Mesenchymal stem cell (in vitro differentiated cells and primary cell): ENCODE measurements at regions not wholly inside any gene's neighbourhood (a gene's known extent, or its start where the extent isn't known, plus 50 kb on each side); places are given as distances from the start of the nearest gene placed in this dataset.

Experiments
- DNase-seq: peaks from one replicate; pipeline ENCODE4 v3.0.0-alpha.2; 2013
- H2AFZ ChIP-seq: one replicate; pipeline ENCODE4 v1.6.1; 2013; ENCODE audit warnings: low read depth, mild to moderate bottlenecking, control low read depth, inconsistent platforms, low read length, moderate library complexity
- H2AK5ac ChIP-seq: 2 replicates; pipeline ENCODE4 v1.6.1; 2013; ENCODE audit warnings: low read length, moderate library complexity, mild to moderate bottlenecking, inconsistent platforms; ENCODE audit not compliant: severe bottlenecking
- H2BK120ac ChIP-seq: one replicate; pipeline ENCODE4 v1.6.1; 2013; ENCODE audit warnings: low read depth, mild to moderate bottlenecking, inconsistent platforms, low read length, moderate library complexity
- H2BK12ac ChIP-seq, 2 experiments: one replicate each; pipeline ENCODE4 v1.6.1; 2013; ENCODE audit warnings: inconsistent platforms in 2 of 2, low read length in 2 of 2, mild to moderate bottlenecking in 2 of 2, moderate library complexity in 2 of 2, control low read depth in 1 of 2
- H2BK15ac ChIP-seq: one replicate; pipeline ENCODE4 v1.6.1; 2013; ENCODE audit warnings: mild to moderate bottlenecking, low read depth, inconsistent platforms; ENCODE audit not compliant: poor library complexity, severe bottlenecking
- H2BK5ac ChIP-seq: 2 replicates; pipeline ENCODE4 v1.6.1; 2013; ENCODE audit warnings: low read depth, mild to moderate bottlenecking, low read length, control low read depth, inconsistent platforms; ENCODE audit not compliant: poor library complexity, severe bottlenecking
- H3K14ac ChIP-seq, 2 experiments: one replicate each; pipeline ENCODE4 v1.6.1; 2013; ENCODE audit warnings: inconsistent platforms in 2 of 2, low read length in 2 of 2, control low read depth in 1 of 2, mild to moderate bottlenecking in 1 of 2, moderate library complexity in 1 of 2
- H3K18ac ChIP-seq, 2 experiments: one replicate each; pipeline ENCODE4 v1.6.1; 2013; ENCODE audit warnings: inconsistent platforms in 2 of 2, low read length in 2 of 2, control low read depth in 1 of 2, low read depth in 1 of 2, mild to moderate bottlenecking in 1 of 2
- H3K23ac ChIP-seq, 2 experiments: one replicate each; pipeline ENCODE4 v1.6.1; 2013; ENCODE audit warnings: inconsistent platforms in 2 of 2, low read length in 2 of 2, mild to moderate bottlenecking in 2 of 2, moderate library complexity in 2 of 2, control low read depth in 1 of 2
- H3K27ac ChIP-seq: 2 replicates; pipeline ENCODE4 v1.5.1; 2013; ENCODE audit warnings: mild to moderate bottlenecking, moderate library complexity, low read length, control low read depth, inconsistent platforms; ENCODE audit not compliant: poor library complexity, severe bottlenecking
- H3K27me3 ChIP-seq, 2 experiments: 2 replicates each; pipeline versions ENCODE4 v1.6.1 to v1.7.0; 2013; ENCODE audit warnings: low read length in 2 of 2, mild to moderate bottlenecking in 2 of 2, moderate library complexity in 2 of 2, control low read depth in 1 of 2, inconsistent platforms in 1 of 2; ENCODE audit not compliant: control insufficient read depth in 1 of 2, insufficient read depth in 1 of 2
- H3K36me3 ChIP-seq, 2 experiments: 2 replicates each; pipeline versions ENCODE4 v1.6.1 to v1.7.0; 2013; ENCODE audit warnings: low read length in 2 of 2, control low read depth in 1 of 2, inconsistent platforms in 1 of 2, low read depth in 1 of 2, mild to moderate bottlenecking in 1 of 2; ENCODE audit not compliant: insufficient read depth in 2 of 2, control insufficient read depth in 1 of 2
- H3K4ac ChIP-seq, 2 experiments: one replicate each; pipeline ENCODE4 v1.6.1; 2013; ENCODE audit warnings: inconsistent platforms in 2 of 2, low read length in 2 of 2, mild to moderate bottlenecking in 2 of 2, moderate library complexity in 2 of 2, control low read depth in 1 of 2, low read depth in 1 of 2
- H3K4me1 ChIP-seq: 2 replicates; pipeline ENCODE4 v1.6.1; 2013; ENCODE audit warnings: low read depth, low read length, control low read depth; ENCODE audit not compliant: control insufficient read depth, insufficient read depth
- H3K4me2 ChIP-seq: 2 replicates; pipeline ENCODE4 v1.6.1; 2013; ENCODE audit warnings: low read length, mild to moderate bottlenecking, inconsistent platforms; ENCODE audit not compliant: poor library complexity, severe bottlenecking
- H3K4me3 ChIP-seq, 2 experiments: 2 replicates each; pipeline versions ENCODE4 v1.5.1 to v1.7.0; 2013; ENCODE audit warnings: low read length in 2 of 2, mild to moderate bottlenecking in 2 of 2, control low read depth in 1 of 2, low read depth in 1 of 2; ENCODE audit not compliant: insufficient read depth in 1 of 2
- H3K79me1 ChIP-seq: replicated peaks from 2 replicates; pipeline ENCODE4 v1.6.1; 2013; ENCODE audit warnings: mild to moderate bottlenecking, control low read depth, low read length, inconsistent platforms; ENCODE audit not compliant: poor library complexity, severe bottlenecking
- H3K9ac ChIP-seq: 2 replicates; pipeline ENCODE4 v1.7.0; 2013; ENCODE audit warnings: mild to moderate bottlenecking, low read length, moderate library complexity
- H3K9me3 ChIP-seq: 2 replicates; pipeline ENCODE4 v1.7.0; 2013; ENCODE audit warnings: mild to moderate bottlenecking, low read length; ENCODE audit not compliant: control insufficient read depth
- H4K8ac ChIP-seq: one replicate; pipeline ENCODE4 v1.6.1; 2013; ENCODE audit warnings: inconsistent platforms, mild to moderate bottlenecking, low read length, moderate library complexity
- H4K91ac ChIP-seq: one replicate; pipeline ENCODE4 v1.6.1; 2013; ENCODE audit warnings: mild to moderate bottlenecking, low read length, inconsistent platforms
- WGBS: methylation state at CpG from one replicate; pipeline ENCODE4 v1.1.7; 2013; ENCODE audit warnings: mixed read lengths; 5-methylcytosine and 5-hydroxymethylcytosine counted together

DNA sequence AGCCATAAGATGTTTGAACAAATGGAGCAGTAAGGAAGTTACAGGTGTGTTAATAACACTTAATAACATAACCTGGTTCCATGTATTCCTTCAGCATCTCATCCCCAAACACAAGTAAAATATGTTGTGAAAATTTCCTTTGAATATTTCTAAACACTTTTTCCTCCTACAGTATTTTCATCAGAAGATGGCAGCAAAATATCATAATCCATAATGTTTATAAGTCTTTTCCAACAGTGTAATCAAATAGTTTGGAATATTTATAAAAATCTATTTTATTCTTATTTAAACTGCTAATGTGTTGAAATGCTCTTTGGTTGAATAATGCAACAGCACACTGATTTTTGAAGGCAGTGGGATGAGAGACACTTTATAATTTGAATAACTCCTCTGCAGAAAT is 1020.5 kb downstream of the OTOL1 start:
- Histone ChIP-seq H3K4me3 (no peak overlapping the region), H2BK15ac (no peak overlapping the region), H3K4ac (no peak overlapping the region), H3K79me1 (no peaks in the 10 kb centered on the region), H4K91ac (no peak overlapping the region), H3K9ac (no peak overlapping the region), H2BK12ac (no peak overlapping the region), H3K4me2 (no peak overlapping the region), H3K9me3 (no peaks in the 10 kb centered on the region), H3K27me3 (no peaks in the 10 kb centered on the region), H4K8ac (no peak overlapping the region), H2AK5ac (no peak overlapping the region), H3K18ac (no peak overlapping the region), H3K4me1 (no peaks in the 10 kb centered on the region), H2BK120ac (no peak overlapping the region), H3K14ac (no peak overlapping the region), H2BK5ac (no peak overlapping the region), H3K23ac (no peak overlapping the region), H3K27ac (no peak overlapping the region), H3K36me3 (no peaks in the 10 kb centered on the region), H2AFZ (no peak overlapping the region)
- no peak for DNase-seq

GRCh38 chr3:162521669-162522068 is 1025.1 kb downstream of the OTOL1 start:
- DNase-seq = no peak
- no peak overlapping the region for H4K8ac ChIP-seq
- no peaks in the 10 kb centered on the region for H3K9me3 ChIP-seq
- H3K14ac ChIP-seq = no peak overlapping the region
- H2AFZ ChIP-seq = no peak overlapping the region
- H3K4me3 ChIP-seq = no peak overlapping the region
- no peak overlapping the region for H2AK5ac ChIP-seq
- no peak overlapping the region for H2BK5ac ChIP-seq
- no peak overlapping the region for H3K23ac ChIP-seq
- no peaks in the 10 kb centered on the region for H3K4me1 ChIP-seq
- no peak overlapping the region for H3K18ac ChIP-seq
- H3K36me3 ChIP-seq = no peaks in the 10 kb centered on the region
- H3K27ac ChIP-seq = no peak overlapping the region
- no peak overlapping the region for H3K4me2 ChIP-seq
- H2BK12ac ChIP-seq = peak overlapping the region; percentile 6 to 59
- H3K27me3 ChIP-seq = no peaks in the 10 kb centered on the region
- H2BK120ac ChIP-seq = no peak overlapping the region
- no peak overlapping the region for H3K9ac ChIP-seq
- WGBS = 100% methylated on average over 1 of the region's 2 CpGs
- H3K4ac ChIP-seq = no peak overlapping the region
- no peak overlapping the region for H2BK15ac ChIP-seq
- no peak overlapping the region for H4K91ac ChIP-seq
- H3K79me1 ChIP-seq = no peaks in the 10 kb centered on the region

DNA sequence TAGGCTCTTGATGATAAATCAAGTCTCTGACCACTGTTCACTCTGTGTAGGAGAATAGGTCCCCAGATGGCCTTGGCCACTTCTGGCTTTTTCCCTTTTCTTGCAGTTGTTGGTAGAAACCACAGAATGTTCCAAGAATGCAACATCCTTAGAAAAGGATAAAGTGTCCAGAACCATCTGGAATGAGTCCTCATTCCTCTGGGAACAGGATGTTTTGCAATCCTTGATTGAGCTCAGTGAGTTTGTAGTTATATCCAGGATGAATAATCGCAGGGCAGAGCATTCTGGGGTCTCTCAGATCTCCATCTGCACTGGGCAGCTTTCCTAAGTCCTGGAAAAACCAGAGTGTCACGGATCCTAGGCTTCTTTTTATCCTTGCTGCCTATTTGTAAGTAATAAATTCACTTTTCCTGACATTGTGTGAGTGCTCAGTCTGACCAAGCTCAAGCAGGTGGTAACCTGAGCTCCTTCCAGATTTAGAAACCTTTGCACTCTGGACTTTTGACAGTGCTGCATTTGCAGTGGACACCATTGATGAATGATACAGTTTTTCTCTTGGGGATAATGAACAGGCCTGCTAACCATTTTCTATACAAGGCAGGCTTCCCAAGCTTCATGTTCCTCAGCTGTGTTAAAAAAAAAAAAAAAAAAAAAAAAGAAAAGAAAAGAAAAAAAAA is 1028.6 kb downstream of the OTOL1 start:
- H2AK5ac ChIP-seq = no peak overlapping the region
- DNase-seq = peak; percentile 98
- H2BK120ac ChIP-seq = peak overlapping the region; percentile 61

GRCh38 chr3:162525771-162526170 is 1029.2 kb downstream of the OTOL1 start:
- peak; percentile 44 for DNase-seq
- Histone ChIP-seq H2AK5ac (no peak overlapping the region), H2BK12ac (no peak overlapping the region), H4K91ac (no peak overlapping the region), H2BK120ac (peak overlapping the region; percentile 66), H3K4ac (no peak overlapping the region), H4K8ac (no peak overlapping the region), H3K9me3 (no peaks in the 10 kb centered on the region), H3K14ac (no peak overlapping the region), H3K9ac (no peak overlapping the region), H3K4me3 (no peak overlapping the region), H2BK15ac (no peak overlapping the region), H2BK5ac (no peak overlapping the region), H3K79me1 (no peaks in the 10 kb centered on the region), H3K18ac (peak overlapping the region in 1 of 2 experiments; percentile 82), H3K4me2 (no peak overlapping the region), H3K23ac (no peak overlapping the region), H2AFZ (no peak overlapping the region), H3K36me3 (no peaks in the 10 kb centered on the region), H3K4me1 (no peaks in the 10 kb centered on the region), H3K27me3 (no peaks in the 10 kb centered on the region), H3K27ac (no peak overlapping the region)
- 56% methylated on average over 2 of the region's 4 CpGs for WGBS

More for the DNA sequence above, 1028.6 kb downstream of the OTOL1 start:
- Histone ChIP-seq H3K27ac (peak overlapping the region; percentile 34), H3K9ac (no peak overlapping the region), H3K14ac (no peak overlapping the region), H4K8ac (no peak overlapping the region), H3K79me1 (no peaks in the 10 kb centered on the region), H3K4me2 (no peak overlapping the region), H2BK15ac (no peak overlapping the region), H3K9me3 (no peaks in the 10 kb centered on the region), H3K18ac (peak overlapping the region in 1 of 2 experiments; percentile 45), H3K27me3 (no peaks in the 10 kb centered on the region), H3K4me1 (no peaks in the 10 kb centered on the region), H2BK5ac (no peak overlapping the region), H3K23ac (no peak overlapping the region), H3K4ac (no peak overlapping the region), H2BK12ac (no peak overlapping the region), H3K36me3 (no peaks in the 10 kb centered on the region), H2AFZ (no peak overlapping the region), H4K91ac (no peak overlapping the region), H3K4me3 (no peak overlapping the region)
- 0% methylated on average over 1 of the region's 2 CpGs for WGBS
